K562 (cell line): ENCODE measurements at regions not wholly inside any gene's neighbourhood (a gene's known extent, or its start where the extent isn't known, plus 50 kb on each side); places are given as distances from the start of the nearest gene placed in this dataset.

Experiments
- BDP1 ChIP-seq: IDR thresholded peaks from 3 replicates; pipeline ENCODE4 v1.6.1; 2011; ENCODE audit not compliant: insufficient read length, insufficient read depth
- DDX20 ChIP-seq: fragments of 450-650 bp; IDR thresholded peaks from 2 replicates; pipeline ENCODE4 v1.6.1; 2016; ENCODE audit warnings: missing genetic modification characterization, low read depth, mild to moderate bottlenecking, missing compliant biosample characterization, moderate library complexity
- DMBX1 ChIP-seq: fragments of 250-450 bp; sonication (Bioruptor Pico); IDR thresholded peaks from 2 replicates; pipeline ENCODE4 v1.8.0; 2022; ENCODE audit warnings: inconsistent platforms, mild to moderate bottlenecking, moderate library complexity, borderline replicate concordance
- FOXJ3 ChIP-seq: sonication (generic); formaldehyde crosslinking; IDR thresholded peaks from 2 replicates; pipeline ENCODE4 v1.4.0; 2020; ENCODE audit warnings: mild to moderate bottlenecking, missing genetic modification reagents
- FOXK2 ChIP-seq, 2 experiments: fragments of 450-650 bp; IDR thresholded peaks in 1 of 2; conservative IDR thresholded peaks in 1 of 2; 2 replicates each; pipeline ENCODE4 v1.6.1; 2016; ENCODE audit warnings: low read depth in 2 of 2, mild to moderate bottlenecking in 1 of 2
- HNRNPUL1 ChIP-seq: fragments of 200-400 bp; formaldehyde crosslinking; IDR thresholded peaks from 2 replicates; pipeline ENCODE4 v1.6.1; 2017; ENCODE audit warnings: low read length
- KDM4B ChIP-seq, 2 experiments: fragments of 450-650 bp in 1 of 2; sonication (generic) in 1 of 2; IDR thresholded peaks; 2 replicates each; pipeline ENCODE4 v1.6.1; 2016 to 2017; ENCODE audit warnings: borderline replicate concordance in 2 of 2, antibody characterized with exemption in 1 of 2, low read depth in 1 of 2, mild to moderate bottlenecking in 1 of 2
- MTA2 ChIP-seq: fragments of 450-650 bp; IDR thresholded peaks from 2 replicates; pipeline ENCODE4 v1.6.1; 2016; ENCODE audit warnings: low read depth
- NELFE ChIP-seq: IDR thresholded peaks from 2 replicates; pipeline ENCODE4 v1.6.1; 2011; ENCODE audit warnings: mild to moderate bottlenecking; ENCODE audit not compliant: insufficient read depth, insufficient read length
- POLR2AphosphoS5 ChIP-seq: IDR thresholded peaks from 2 replicates; pipeline ENCODE4 v1.6.1; 2011; ENCODE audit warnings: mild to moderate bottlenecking, low read depth, low read length, moderate library complexity; ENCODE audit not compliant: control insufficient read depth, insufficient read depth
- SFPQ ChIP-seq: fragments of 200-400 bp; formaldehyde crosslinking; IDR thresholded peaks from 2 replicates; pipeline ENCODE4 v1.6.1; 2017; ENCODE audit warnings: mild to moderate bottlenecking, low read depth, low read length, moderate library complexity
- SMARCB1 ChIP-seq: IDR thresholded peaks from 2 replicates; pipeline ENCODE4 v1.6.1; 2011; ENCODE audit warnings: improper control_type of control experiment, low read depth; ENCODE audit not compliant: insufficient read length
- TAL1 ChIP-seq: fragments of 450-650 bp; IDR thresholded peaks from 2 replicates; pipeline ENCODE4 v1.6.1; 2016; ENCODE audit warnings: mild to moderate bottlenecking
- XRCC4 ChIP-seq: IDR thresholded peaks from one replicate; pipeline ENCODE4 v1.6.1; 2011; ENCODE audit not compliant: insufficient read depth, insufficient read length; ENCODE audit errors: extremely low read depth
- ZBTB17 ChIP-seq: fragments of 450-650 bp; formaldehyde crosslinking; IDR thresholded peaks from 2 replicates; pipeline ENCODE4 v1.4.0; 2020; ENCODE audit warnings: mild to moderate bottlenecking
- TF ChIP-seq, protein P1 (sequence below): fragments of 150-350 bp; conservative IDR thresholded peaks from 2 replicates; pipeline ENCODE4 v1.6.1; 2014; ENCODE audit warnings: low read length
- TF ChIP-seq, protein P2 (sequence below): fragments of 250-450 bp; sonication (Bioruptor Pico); IDR thresholded peaks from 2 replicates; pipeline ENCODE4 v1.9.0; 2021; ENCODE audit warnings: mild to moderate bottlenecking, inconsistent platforms
- TF ChIP-seq, protein P3 (sequence below): fragments of 250-450 bp; sonication (Bioruptor Pico); IDR thresholded peaks from 2 replicates; pipeline ENCODE4 v1.4.0; 2020; ENCODE audit warnings: mild to moderate bottlenecking, moderate library complexity

DNA sequence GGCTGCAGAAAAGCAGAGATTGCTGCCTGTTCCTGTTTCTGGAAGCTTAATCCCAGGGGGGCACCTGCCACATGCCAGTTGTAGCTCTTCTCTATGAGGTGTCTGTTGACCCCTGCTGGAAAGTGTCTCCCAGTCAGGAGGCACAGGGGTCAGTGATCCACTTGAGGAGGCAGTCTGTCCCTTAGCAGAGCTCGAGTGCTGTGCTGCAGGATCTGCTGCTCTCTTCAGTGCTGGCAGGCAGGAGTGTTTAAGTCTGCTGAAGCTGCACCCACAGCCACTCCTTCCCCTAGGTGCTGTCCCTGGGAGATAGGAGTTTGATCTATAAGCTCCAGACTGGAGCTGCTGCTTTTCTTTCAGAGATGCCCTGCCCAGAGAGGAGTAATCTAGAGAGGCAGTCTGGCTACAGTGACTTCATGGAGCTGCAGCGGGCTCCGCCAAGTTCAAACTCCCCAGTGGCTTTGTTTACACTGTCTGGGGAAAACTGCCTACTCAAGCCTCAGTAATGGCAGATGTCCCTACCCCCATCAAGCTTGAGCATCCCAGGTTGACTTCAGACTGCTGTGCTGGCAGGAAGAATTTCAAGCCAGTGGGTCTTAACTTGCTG, 57.6 kb upstream of the CROT start (continued):
- TF ChIP-seq DDX20 (no peak), SFPQ (no peak), SMARCB1 (no peak), BDP1 (no peak), DMBX1 (CRISPR knock-in tag) (no peak), KDM4B (IDR thresholded peaks at IDR 0.05; ENCODE audit: borderline replicate concordance in 2 of 2, low read depth in 1 of 2) (no peak), TAL1 (peak; percentile 74), NELFE (no peak), FOXK2 (conservative IDR thresholded peaks at IDR 0.05 in 1 of 2, IDR thresholded peaks at IDR 0.05 in 1 of 2; ENCODE audit: low read depth in 2 of 2) (no peak), POLR2AphosphoS5 (0 out of 2 replicates have a peak, but pooled peaks have one; percentile 25), XRCC4 (no peak), ZBTB17 (CRISPR knock-in tag) (no peak), HNRNPUL1 (no peak), FOXJ3 (no peak), MTA2 (peak; percentile 43)
- TF ChIP-seq, protein P1, sequence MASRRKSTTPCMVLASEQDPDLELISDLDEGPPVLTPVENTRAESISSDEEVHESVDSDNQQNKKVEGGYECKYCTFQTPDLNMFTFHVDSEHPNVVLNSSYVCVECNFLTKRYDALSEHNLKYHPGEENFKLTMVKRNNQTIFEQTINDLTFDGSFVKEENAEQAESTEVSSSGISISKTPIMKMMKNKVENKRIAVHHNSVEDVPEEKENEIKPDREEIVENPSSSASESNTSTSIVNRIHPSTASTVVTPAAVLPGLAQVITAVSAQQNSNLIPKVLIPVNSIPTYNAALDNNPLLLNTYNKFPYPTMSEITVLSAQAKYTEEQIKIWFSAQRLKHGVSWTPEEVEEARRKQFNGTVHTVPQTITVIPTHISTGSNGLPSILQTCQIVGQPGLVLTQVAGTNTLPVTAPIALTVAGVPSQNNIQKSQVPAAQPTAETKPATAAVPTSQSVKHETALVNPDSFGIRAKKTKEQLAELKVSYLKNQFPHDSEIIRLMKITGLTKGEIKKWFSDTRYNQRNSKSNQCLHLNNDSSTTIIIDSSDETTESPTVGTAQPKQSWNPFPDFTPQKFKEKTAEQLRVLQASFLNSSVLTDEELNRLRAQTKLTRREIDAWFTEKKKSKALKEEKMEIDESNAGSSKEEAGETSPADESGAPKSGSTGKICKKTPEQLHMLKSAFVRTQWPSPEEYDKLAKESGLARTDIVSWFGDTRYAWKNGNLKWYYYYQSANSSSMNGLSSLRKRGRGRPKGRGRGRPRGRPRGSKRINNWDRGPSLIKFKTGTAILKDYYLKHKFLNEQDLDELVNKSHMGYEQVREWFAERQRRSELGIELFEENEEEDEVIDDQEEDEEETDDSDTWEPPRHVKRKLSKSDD: no peak
- TF ChIP-seq, protein P2, sequence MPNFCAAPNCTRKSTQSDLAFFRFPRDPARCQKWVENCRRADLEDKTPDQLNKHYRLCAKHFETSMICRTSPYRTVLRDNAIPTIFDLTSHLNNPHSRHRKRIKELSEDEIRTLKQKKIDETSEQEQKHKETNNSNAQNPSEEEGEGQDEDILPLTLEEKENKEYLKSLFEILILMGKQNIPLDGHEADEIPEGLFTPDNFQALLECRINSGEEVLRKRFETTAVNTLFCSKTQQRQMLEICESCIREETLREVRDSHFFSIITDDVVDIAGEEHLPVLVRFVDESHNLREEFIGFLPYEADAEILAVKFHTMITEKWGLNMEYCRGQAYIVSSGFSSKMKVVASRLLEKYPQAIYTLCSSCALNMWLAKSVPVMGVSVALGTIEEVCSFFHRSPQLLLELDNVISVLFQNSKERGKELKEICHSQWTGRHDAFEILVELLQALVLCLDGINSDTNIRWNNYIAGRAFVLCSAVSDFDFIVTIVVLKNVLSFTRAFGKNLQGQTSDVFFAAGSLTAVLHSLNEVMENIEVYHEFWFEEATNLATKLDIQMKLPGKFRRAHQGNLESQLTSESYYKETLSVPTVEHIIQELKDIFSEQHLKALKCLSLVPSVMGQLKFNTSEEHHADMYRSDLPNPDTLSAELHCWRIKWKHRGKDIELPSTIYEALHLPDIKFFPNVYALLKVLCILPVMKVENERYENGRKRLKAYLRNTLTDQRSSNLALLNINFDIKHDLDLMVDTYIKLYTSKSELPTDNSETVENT (CRISPR knock-in tag): no peak
- TF ChIP-seq, protein P3, sequence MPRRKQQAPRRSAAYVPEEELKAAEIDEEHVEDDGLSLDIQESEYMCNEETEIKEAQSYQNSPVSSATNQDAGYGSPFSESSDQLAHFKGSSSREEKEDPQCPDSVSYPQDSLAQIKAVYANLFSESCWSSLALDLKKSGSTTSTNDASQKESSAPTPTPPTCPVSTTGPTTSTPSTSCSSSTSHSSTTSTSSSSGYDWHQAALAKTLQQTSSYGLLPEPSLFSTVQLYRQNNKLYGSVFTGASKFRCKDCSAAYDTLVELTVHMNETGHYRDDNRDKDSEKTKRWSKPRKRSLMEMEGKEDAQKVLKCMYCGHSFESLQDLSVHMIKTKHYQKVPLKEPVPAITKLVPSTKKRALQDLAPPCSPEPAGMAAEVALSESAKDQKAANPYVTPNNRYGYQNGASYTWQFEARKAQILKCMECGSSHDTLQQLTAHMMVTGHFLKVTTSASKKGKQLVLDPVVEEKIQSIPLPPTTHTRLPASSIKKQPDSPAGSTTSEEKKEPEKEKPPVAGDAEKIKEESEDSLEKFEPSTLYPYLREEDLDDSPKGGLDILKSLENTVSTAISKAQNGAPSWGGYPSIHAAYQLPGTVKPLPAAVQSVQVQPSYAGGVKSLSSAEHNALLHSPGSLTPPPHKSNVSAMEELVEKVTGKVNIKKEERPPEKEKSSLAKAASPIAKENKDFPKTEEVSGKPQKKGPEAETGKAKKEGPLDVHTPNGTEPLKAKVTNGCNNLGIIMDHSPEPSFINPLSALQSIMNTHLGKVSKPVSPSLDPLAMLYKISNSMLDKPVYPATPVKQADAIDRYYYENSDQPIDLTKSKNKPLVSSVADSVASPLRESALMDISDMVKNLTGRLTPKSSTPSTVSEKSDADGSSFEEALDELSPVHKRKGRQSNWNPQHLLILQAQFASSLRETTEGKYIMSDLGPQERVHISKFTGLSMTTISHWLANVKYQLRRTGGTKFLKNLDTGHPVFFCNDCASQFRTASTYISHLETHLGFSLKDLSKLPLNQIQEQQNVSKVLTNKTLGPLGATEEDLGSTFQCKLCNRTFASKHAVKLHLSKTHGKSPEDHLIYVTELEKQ (CRISPR knock-in tag): no peak
